HL-60 (cell line): ENCODE measurements at regions not wholly inside any gene's neighbourhood (a gene's known extent, or its start where the extent isn't known, plus 50 kb on each side); places are given as distances from the start of the nearest gene placed in this dataset.

Experiments
- POLR2AphosphoS5 ChIP-seq: IDR thresholded peaks from 2 replicates; pipeline ENCODE4 v1.6.1; 2012; ENCODE audit warnings: low read depth
- TF ChIP-seq, protein P1 (sequence below): IDR thresholded peaks from 2 replicates; pipeline ENCODE4 v1.6.1; 2012; ENCODE audit warnings: low read depth; ENCODE audit not compliant: insufficient replicate concordance
- TF ChIP-seq, protein P2 (sequence below): IDR thresholded peaks from one replicate; pipeline ENCODE4 v1.5.1; 2011; ENCODE audit warnings: low read length, control low read depth, inconsistent platforms; ENCODE audit not compliant: insufficient read depth

DNA sequence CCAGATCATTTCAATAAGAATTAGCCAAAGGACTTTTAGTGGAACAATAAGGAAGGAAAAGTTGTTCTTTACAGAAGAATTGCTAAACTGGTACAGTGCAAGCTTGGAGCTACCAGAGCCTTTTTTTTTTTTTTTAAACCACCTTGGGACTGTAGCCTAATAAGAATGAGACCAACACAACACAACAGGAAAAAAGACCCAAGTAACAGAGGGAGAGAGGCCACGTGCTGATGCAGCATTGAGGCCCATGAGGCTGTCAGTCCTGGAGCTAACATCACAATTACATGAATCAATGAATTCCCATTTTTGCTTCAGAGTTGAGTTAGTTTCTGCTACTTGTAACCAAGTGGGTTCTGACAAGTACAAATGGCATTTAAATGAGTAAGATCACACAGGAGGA is 149.0 kb upstream of the EEA1 start:
- TF ChIP-seq, protein P1, sequence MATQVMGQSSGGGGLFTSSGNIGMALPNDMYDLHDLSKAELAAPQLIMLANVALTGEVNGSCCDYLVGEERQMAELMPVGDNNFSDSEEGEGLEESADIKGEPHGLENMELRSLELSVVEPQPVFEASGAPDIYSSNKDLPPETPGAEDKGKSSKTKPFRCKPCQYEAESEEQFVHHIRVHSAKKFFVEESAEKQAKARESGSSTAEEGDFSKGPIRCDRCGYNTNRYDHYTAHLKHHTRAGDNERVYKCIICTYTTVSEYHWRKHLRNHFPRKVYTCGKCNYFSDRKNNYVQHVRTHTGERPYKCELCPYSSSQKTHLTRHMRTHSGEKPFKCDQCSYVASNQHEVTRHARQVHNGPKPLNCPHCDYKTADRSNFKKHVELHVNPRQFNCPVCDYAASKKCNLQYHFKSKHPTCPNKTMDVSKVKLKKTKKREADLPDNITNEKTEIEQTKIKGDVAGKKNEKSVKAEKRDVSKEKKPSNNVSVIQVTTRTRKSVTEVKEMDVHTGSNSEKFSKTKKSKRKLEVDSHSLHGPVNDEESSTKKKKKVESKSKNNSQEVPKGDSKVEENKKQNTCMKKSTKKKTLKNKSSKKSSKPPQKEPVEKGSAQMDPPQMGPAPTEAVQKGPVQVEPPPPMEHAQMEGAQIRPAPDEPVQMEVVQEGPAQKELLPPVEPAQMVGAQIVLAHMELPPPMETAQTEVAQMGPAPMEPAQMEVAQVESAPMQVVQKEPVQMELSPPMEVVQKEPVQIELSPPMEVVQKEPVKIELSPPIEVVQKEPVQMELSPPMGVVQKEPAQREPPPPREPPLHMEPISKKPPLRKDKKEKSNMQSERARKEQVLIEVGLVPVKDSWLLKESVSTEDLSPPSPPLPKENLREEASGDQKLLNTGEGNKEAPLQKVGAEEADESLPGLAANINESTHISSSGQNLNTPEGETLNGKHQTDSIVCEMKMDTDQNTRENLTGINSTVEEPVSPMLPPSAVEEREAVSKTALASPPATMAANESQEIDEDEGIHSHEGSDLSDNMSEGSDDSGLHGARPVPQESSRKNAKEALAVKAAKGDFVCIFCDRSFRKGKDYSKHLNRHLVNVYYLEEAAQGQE = no peak
- TF ChIP-seq, protein P2, sequence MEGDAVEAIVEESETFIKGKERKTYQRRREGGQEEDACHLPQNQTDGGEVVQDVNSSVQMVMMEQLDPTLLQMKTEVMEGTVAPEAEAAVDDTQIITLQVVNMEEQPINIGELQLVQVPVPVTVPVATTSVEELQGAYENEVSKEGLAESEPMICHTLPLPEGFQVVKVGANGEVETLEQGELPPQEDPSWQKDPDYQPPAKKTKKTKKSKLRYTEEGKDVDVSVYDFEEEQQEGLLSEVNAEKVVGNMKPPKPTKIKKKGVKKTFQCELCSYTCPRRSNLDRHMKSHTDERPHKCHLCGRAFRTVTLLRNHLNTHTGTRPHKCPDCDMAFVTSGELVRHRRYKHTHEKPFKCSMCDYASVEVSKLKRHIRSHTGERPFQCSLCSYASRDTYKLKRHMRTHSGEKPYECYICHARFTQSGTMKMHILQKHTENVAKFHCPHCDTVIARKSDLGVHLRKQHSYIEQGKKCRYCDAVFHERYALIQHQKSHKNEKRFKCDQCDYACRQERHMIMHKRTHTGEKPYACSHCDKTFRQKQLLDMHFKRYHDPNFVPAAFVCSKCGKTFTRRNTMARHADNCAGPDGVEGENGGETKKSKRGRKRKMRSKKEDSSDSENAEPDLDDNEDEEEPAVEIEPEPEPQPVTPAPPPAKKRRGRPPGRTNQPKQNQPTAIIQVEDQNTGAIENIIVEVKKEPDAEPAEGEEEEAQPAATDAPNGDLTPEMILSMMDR = no peak
- TF ChIP-seq POLR2AphosphoS5 = no peak
